Right ventricle myocardium superior (tissue), 1 donor: ENCODE measurements at regions not wholly inside any gene's neighbourhood (a gene's known extent, or its start where the extent isn't known, plus 50 kb on each side); places are given as distances from the start of the nearest gene placed in this dataset.
"Not testable (repeated sequence)": the region's sequence is repeated elsewhere in the genome, so short reads cannot be mapped to it uniquely, and the experiment has no call there.

Experiments used
- ATAC-seq: fragments of 200-7000 bp; cut with Tn5 transposase; one replicate; pipeline ENCODE4 v1.9.1; 2020; ENCODE audit warnings: mild to moderate bottlenecking; ENCODE audit not compliant: poor library complexity
- DNase-seq: peaks from one replicate; pipeline ENCODE4 v3.0.0-alpha.2; 2020
- intact Hi-C: fragments of 100-400 bp; cut with DNase I; formaldehyde crosslinking; loops from one replicate; pipeline ENCODE4 v1.11.2; 2022
- donor health status: DM: no; HTN: yes; CAD: no; lungs with severe emphysema.

DNA sequence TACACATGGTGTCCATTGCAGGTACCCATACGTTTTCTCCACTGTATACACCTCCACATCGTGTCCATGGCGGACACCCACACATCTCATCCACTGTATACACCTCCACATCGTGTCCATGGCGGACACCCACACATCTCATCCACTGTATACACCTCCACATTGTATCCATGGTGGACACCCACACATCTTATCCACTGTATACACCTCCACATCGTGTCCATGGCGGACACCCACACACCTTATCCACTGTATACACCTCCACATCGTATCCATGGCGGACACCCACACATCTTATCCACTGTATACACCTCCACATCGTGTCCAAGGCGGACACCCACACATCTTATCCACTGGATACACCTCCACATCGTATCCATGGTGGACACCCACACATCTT, 50.4 kb upstream of the TTC34 start:
- DNase-seq, intact Hi-C loops: not testable (repeated sequence)

DNA sequence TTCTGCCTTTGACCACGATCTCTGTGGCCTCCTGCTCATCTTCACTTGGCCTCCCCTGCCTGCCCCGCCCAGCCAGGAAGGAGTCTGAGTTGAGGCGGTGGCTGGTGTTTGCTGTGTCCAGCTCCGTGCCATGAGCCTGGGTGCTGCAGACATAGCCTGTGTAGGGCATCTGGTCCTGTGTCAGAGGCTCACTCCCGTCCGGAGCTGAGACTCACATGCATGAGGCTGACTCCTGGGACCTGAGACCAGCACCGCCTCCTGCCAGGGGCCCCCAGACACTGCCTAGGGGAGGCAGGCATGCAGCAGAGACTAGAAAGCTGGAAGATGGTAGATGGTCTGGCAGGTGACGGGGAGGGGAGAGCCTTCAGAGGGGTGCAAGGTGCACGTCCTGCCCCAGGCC, 52.2 kb upstream of the TTC34 start:
- DNase-seq (no peak), ATAC-seq (no peak)
- intact Hi-C loops = no loop called here

More for the DNA sequence above, 50.4 kb upstream of the TTC34 start:
- not testable (repeated sequence) for ATAC-seq

DNA sequence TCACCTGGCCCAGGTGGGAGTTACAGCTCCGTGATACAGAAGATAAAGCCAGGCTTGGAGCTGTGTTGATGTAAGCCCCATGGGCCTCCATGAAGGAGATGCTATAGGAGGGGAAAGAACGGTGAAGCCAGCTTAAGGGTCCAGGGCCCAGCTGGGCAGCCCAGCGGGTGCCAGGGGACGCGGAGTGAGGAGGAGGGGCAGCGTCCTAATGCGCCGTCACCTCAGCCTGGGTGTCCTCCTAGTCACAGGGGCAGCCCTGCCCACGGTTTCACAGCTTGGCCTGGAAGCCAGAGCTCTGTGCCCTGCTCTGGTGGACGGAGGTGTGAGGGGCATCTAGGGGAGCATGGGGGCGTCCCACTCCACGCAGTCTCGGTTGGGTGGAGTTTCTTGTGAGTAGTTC, 52.7 kb upstream of the TTC34 start:
- DNase-seq = peak; percentile 20
- no peak for ATAC-seq
- intact Hi-C loops = no loop called here

DNA sequence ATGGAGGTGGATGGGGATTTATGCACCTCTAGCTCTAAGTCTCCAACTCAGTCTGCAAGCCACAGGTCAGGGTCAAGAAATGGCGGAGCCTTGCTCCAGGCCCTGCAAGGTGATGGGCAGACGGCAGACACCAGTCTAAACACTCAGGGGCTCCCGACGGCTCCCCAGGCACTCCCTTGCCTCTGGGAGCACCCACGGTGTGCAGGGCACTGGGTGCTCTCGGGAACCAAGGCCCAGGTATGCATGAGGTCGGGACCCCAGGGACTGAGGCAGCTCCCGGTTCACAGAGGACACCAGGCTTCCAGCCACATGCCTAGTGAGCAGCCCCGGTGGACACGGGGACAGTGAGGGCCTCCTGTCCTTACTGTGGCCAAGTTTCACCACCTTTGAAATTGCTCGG, 53.1 kb upstream of the TTC34 start:
- DNase-seq = peak; percentile 29
- ATAC-seq = no peak
- intact Hi-C loops = no loop called here

DNA sequence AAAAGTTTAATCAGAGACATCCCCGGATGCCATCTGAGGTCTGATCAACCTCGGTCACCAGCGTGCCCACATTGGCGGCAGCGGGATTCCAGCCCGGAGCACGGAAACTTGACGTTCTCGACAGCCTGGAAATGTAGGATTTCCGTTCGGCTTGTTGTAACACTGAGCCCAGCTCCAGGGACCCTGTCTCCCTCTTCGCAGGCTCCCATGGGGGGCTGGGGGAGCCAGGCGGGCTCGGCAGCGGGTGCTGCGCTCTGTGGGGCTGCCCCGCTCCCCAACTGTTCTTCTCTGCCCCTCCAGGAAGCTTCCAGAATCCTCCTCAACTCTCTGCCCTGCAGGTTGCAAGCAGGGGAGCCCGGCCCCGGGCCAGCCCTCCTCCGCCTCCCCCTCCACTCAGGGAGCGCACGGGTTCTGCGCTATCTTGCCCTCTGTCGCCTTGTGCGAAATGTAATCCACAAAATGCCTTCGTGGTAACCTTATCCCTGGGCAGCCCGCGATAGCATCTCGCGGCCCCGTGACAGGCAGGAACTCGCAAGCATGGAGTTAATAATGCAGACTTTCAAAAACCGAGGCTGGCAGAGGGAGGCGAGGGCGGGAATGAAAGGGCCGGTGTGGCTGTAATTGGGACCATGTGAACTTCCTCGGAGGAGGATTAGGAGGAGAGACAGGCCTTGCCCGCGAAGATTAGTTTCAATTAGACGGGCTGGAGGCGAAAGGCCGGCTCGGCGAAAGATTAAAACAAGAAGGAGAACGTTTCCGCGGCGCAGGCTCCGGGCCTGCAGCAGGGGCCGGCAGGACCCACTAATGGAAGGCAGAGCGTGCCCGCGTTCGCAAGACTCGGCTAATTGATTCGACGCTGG, 53.9 kb upstream of the TTC34 start:
- no peak for ATAC-seq

DNA sequence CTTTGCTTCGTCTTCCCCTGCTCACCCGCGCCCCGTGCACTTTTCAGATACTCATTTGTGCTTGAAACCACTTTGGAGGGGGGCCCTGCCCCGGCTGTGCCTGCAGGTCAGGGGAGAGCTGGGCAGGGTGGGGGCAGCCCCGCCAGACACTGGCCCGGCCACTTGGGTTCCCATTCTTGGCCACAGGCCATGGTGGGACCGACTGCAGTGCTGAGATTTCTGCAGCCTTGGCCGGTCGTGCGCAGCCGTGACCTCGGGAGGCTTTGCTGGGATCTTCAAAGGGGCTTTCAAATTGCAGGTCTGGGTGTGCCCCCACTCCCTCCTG, 54.5 kb upstream of the TTC34 start:
- peak; percentile 33 for DNase-seq
- intact Hi-C loops = no loop called here
- ATAC-seq = no peak

More for the DNA sequence above, 53.9 kb upstream of the TTC34 start:
- peak; percentile 25 for DNase-seq
- intact Hi-C loops = no loop called here

DNA sequence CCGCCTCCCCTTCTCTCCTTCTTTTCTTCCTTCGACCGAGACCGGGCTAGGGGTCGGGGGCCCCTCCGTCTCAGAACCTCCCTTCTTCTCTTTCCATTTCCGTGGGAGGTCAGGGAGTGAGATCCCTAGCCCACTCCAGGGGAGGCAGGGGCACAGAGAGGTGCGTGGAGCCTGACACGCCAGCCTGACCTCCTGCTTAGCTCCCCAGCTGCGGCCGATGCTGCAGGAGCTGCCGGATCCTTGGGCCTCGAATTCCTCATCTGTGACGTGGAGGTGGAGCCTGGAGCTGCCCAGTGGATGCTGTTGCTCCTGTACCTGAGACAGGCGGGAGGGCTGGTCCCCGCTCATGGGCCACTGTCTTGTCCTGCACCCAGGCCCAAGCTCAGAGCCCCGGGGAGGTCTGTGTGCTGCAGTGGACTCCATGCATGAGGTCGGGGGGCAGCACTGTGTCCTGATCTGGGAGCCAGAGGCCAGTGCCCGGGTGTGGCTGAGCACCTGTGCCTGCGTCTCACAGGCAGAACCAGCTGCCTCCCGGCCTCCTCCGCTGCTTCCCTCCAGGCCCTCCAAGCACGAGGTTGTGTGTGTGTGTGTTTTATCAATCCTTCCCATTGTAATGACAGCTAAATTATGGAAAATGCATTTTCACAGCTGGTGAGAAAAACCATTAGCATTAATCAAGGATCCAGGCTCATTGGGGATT, 55.3 kb upstream of the TTC34 start:
- DNase-seq = peak; percentile 25
- intact Hi-C loops = no loop called here
- no peak for ATAC-seq

DNA sequence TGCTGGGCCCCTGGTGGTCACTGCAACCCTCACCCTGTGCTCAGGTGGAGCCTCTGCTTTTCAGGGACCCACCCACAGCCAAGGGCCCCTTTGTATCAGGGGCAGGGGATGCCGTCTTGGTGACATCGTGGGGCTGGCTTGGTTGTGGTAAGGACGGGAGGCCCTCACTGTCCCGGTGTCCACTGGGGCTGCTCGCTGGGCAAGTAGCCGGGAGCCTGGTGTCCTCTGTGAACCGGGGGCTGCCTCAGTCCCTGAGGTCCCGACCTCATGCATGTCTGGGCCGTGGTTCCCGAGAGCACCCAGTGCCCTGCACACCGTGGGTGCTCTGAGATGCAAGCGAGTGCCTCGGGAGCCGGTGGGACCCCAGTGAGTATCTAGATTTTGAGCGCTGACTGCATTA, 56.0 kb upstream of the TTC34 start:
- DNase-seq (peak; percentile 14), ATAC-seq (no peak)
- intact Hi-C loops = no loop called here

DNA sequence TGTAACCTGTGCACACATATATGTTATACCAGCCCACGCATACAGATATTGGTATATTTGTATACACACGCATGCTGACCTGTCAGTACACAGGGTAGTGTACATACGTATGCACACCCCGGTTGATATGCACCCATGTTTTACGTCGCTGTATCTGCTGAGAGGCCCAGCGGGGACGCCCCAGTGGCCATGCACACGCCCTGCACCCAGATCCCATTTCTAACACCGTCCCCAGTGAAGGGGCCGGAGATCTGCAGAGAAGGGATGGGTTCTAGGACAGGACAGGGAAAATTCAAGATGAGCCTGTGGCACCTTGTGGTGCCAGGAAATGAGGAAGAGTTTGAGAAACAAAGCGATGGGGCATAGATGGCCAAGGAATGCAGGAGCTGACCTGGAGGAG, 57.2 kb upstream of the TTC34 start:
- DNase-seq (no peak), ATAC-seq (no peak)
- intact Hi-C loops = no loop called here

DNA sequence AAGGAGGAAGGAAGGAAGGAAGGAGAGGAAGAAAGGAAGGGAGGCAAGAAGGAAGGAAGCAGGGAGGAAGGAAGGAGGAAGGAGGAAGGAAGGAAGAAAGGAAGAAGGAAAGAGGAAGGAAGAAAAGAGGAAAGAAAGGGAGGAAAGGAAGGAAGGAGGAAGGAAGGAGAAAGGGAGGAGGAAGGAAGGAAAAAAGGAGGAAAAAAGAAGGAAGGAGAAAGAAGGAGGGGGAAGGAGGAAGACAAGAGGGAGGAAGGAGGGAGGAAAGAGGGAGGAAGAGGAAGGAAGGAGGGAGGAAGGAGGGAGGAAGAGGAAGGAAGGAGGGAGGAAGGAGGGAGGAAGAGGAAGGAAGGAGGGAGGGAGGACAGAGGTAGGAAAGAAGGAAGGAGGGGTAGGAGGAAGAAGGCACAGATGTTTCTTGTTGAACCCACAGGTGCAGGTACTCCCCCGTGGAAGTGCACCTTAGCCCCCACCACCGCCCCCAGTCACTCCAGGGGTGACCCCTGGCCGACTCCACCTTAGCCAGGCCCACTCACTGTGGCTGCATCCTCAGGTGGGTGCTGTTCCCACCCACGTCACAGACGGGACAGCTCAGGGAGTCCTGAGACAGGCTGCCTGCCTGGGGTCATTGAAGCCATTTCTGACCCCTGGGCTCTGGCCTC, 57.9 kb upstream of the TTC34 start:
- intact Hi-C loops = no loop called here
- no peak for ATAC-seq
- peak; percentile 6 for DNase-seq

DNA sequence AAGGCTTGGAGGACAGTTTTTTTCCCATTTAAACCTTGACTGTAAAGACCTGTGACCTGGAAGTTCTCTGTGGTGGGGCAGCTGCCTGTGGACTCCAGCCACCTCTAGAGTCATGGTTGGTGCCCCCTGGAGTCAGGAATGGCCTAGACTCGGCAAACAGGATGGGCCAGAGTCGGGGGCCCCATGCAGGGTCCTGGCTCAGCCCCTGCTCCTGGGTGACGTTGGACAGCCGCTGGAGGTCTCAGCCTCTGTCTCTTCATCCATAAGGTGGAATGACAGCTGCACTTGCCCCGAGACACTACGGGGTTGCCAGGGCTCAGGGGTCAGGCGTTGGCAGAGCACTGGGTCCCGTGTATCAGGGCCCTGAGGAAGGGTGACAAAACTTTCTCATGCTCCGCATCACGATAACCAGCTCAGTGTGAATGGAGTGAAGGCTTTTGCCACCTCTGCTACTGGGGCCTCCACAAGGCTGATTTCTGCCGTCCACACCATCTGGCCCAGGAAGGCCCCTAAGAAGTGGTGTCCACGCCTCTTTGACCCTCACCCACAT, 58.5 kb upstream of the TTC34 start:
- no peak for ATAC-seq
- peak; percentile 22 for DNase-seq
- intact Hi-C loops = no loop called here

DNA sequence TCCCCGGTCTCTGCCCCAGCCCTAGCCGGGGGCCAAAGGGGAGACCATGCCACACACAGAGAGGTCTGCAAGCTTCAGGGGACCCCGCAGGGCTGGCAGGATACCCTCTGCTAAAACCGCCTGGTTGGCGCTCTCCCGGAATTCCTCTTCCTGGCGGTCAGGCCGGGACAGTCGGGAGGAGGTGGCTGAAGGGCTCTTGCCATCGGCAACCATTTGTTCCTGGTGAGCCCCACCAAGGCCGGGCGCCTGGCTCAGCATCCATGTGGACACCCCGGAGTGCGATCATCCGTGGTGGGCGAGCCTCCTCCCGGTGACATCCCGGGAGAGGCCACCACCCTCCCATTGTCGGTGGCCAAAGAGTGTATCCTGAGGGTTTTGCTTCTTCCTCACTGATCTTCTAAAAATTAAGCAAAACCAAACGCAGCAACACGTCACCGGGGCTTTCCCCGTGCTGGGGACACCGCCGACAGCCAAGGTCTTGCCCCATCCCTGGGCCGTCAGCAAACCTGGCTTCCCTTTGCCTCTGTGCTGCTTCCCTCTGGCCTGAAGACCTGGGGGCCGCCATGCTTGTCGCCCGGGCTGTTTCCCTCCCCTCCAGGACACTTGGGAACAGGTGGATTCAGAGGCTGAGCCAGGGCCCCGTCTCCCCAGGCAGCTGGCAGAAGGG, 59.1 kb upstream of the TTC34 start:
- intact Hi-C loops = no loop called here
- ATAC-seq = no peak
- DNase-seq = peak; percentile 24

DNA sequence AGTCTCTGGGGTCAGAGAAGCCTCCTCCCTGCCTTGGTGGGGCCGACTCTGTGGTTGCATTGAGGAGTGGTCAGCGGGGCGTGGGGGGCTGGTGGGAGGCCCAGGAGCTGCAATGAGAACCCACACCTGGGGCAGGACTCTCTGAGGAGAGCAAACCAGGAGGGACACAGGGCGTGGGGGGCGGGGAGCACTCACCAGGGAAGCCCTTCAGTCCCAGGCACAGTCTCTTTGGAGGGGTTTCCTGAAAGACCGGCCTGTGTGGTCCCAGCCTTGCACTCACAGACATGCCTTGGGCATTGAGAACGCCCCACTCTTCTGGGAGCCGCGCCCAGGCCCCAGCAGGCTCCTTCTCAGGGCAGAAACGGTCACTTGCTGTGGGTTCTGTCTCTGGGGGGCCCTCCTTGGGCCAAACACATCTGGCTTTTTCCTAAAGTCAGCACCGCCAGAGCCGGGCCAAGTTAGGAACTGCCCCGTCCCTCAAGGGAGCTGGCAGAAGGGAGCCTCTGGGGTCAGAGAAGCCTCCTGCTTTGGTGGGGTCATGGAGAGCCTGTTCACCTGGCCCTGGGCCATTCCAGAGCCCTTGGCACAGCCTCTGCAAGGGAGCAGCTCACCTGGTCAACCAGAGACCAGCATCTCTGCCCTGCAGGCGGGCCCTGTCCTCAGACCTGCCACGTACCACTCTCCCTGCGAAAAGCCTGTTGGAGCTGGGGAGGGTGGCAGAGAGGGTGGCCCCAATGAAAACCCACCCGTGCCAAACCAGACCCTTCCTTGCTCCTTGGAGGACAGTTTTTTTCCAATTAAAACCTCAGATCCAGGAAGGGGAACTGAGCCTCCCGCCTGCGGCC, 59.9 kb upstream of the TTC34 start:
- DNase-seq = peak; percentile 16
- intact Hi-C loops = no loop called here
- ATAC-seq = no peak

DNA sequence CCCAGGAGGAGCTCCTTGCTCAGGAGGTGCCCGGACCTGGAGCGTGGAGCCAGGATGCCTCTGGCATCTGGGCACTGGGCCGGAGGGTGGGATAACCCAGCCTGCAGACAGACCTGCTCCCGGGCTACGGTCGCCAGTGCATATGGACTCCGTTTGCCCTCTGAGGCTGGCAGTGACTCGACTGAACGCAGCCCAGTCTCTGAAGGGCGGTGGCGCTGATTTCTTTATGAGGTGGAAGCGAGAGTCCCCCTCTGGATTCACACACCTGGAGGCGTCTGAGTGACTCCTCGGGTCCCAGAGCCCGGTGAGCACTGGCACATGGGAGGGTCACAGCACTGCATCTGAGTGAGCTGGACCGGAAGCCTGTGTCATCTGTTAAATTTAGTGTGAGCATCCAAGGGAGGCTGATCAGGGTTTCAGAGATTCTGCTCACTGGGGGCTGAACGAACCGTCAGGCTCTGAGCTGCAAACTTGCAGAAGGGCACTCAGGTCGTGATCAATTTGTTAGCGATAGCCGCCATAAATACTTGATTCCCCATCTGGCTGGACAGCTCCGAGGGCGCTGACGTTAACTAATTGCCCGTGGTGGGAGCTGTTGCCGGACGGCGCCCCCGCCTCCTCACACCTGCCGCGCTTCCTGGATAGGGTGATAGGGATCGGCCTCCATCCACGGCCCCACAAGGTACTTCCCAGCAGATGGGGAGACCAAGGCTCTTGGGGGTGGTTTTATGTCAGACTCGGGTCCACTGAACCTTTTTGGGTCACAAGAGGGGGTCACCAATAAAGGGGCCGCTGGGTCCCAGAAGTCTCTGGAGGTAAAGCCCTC, 60.7 kb upstream of the TTC34 start:
- intact Hi-C loops = no loop called here
- ATAC-seq (no peak), DNase-seq (peak; percentile 22)

DNA sequence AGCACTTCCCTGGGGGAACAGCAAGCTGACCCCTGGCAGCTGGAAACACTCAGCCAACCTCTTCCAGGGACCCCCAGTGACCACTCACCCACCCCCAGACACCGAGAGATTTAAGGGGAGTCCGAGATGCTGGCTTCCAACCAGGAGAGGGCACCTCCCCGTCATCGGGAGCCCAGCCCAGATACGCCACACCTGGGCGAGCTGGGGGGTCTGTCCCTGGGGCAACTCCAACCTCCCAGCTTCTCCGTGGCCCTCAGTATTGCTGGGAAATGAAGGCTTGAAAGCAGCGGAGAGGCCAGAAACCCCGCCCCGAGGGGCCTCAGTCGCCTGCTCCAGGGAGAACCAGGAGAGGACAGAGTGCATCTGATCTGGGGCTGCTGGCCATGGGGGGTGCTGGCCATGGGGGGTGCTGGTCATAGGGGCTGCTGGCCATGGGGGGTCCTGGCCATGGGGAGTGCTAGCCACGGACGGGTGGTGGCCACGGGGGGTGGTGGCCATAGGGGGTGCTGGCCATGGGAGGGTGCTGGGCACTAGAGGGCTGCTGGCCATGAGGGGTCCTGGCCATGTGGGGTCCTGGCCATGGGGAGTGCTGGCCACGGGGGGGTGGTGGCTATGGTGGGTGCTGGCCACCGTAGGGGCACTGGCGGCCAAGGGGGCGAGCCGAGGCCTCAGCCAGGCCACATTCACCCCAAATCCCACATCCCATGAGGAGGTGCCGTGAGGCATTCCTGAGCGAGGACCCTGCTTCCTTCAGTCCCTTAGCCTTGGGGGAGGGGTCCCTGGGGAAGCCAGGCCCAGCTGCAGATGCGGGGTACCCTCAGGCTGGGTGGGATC, 61.5 kb upstream of the TTC34 start:
- no peak for ATAC-seq
- DNase-seq = peak; percentile 29
- intact Hi-C loops = no loop called here

DNA sequence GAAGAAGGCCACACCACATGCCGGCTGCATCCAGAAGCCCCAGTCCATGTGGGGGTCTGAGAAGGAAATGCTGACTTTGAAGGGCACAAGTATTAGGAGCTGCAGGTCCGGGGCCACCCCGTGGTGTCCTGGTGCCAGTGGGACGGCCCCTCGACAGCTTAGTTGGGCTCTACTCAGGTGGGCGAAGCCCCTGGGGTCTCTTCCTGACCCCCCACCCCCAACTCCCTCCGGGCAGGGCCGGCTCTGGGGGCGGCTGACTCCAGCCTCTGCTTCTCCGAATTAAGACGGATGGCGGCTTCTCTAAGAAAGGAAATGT, 62.1 kb upstream of the TTC34 start:
- ATAC-seq (no peak), DNase-seq (peak; percentile 29)
- intact Hi-C loops = no loop called here
